Activated CD8-positive, alpha-beta T cell treated with anti-CD3 and anti-CD28 coated beads for 36 hours (primary cell): ENCODE measurements at regions not wholly inside any gene's neighbourhood (a gene's known extent, or its start where the extent isn't known, plus 50 kb on each side); places are given as distances from the start of the nearest gene placed in this dataset.

Experiments
- ATAC-seq: fragments of 200-7000 bp; cut with Tn5 transposase; one replicate; pipeline ENCODE4 v1.10.0; 2021; ENCODE audit warnings: mild to moderate bottlenecking, moderate library complexity
- CTCF ChIA-PET: fragments of 350-600 bp; sonication (Branson Sonifier 250); formaldehyde crosslinking; loops from one replicate; lab custom pipeline; 2021; ENCODE audit warnings: antibody characterized with exemption; lab: Charles Lee
- POLR2A ChIA-PET: fragments of 350-600 bp; sonication (Branson Sonifier 250); formaldehyde crosslinking; loops from one replicate; lab custom pipeline; 2021; ENCODE audit warnings: antibody characterized with exemption; lab: Charles Lee
- DNase-seq: peaks from one replicate; pipeline ENCODE4 v3.0.0-alpha.2; 2020
- H3K27ac Mint-ChIP-seq: one replicate; pipeline ENCODE4 v1.8.0; 2021; ENCODE audit warnings: mild to moderate bottlenecking, mixed read lengths
- H3K27me3 Mint-ChIP-seq: one replicate; pipeline ENCODE4 v1.8.0; 2021; ENCODE audit warnings: mixed read lengths
- H3K36me3 Mint-ChIP-seq: one replicate; pipeline ENCODE4 v1.8.0; 2021; ENCODE audit warnings: low read depth, mixed read lengths
- H3K4me1 Mint-ChIP-seq: one replicate; pipeline ENCODE4 v1.8.0; 2021; ENCODE audit warnings: low read depth, mixed read lengths
- H3K4me3 Mint-ChIP-seq: one replicate; pipeline ENCODE4 v1.8.0; 2021; ENCODE audit warnings: mild to moderate bottlenecking, moderate library complexity, mixed read lengths
- H3K9me3 Mint-ChIP-seq: one replicate; pipeline ENCODE4 v1.8.0; 2021; ENCODE audit warnings: mixed read lengths
- CTCF ChIP-seq: fragments of 200-600 bp; IDR thresholded peaks from one replicate; pipeline ENCODE4 v1.8.0; 2022; ENCODE audit warnings: antibody characterized with exemption, mild to moderate bottlenecking
- intact Hi-C: fragments of 100-400 bp; cut with micrococcal nuclease; formaldehyde crosslinking; loops from one replicate; pipeline ENCODE4 v1.10.0; 2022

- CTCF ChIA-PET = no interaction called here
- ATAC-seq = no peak
- Mint-ChIP-seq H3K4me1 (no peaks in the 10 kb centered on the region), H3K27me3 (no peaks in the 10 kb centered on the region), H3K27ac (no peak overlapping the region), H3K4me3 (no peak overlapping the region), H3K9me3 (no peaks in the 10 kb centered on the region), H3K36me3 (no peaks in the 10 kb centered on the region)
- no peak for DNase-seq
- POLR2A ChIA-PET = no interaction called here
- intact Hi-C loops = no loop called here
- no peak for TF ChIP-seq CTCF
These were observed 422.5 kb upstream of the RGS17 start for GRCh38 chr6:153553627-153554026.

- ATAC-seq (no peak), DNase-seq (no peak)
- H3K4me1 Mint-ChIP-seq = no peaks in the 10 kb centered on the region
- H3K36me3 Mint-ChIP-seq = no peaks in the 10 kb centered on the region
- CTCF ChIA-PET = no interaction called here
- H3K9me3 Mint-ChIP-seq = no peaks in the 10 kb centered on the region
- no peak overlapping the region for H3K4me3 Mint-ChIP-seq
- intact Hi-C loops = no loop called here
- no peaks in the 10 kb centered on the region for H3K27me3 Mint-ChIP-seq
- POLR2A ChIA-PET = no interaction called here
- TF ChIP-seq CTCF = no peak
- no peak overlapping the region for H3K27ac Mint-ChIP-seq
These were observed 408.5 kb upstream of the RGS17 start for GRCh38 chr6:153539602-153540001.

- TF ChIP-seq CTCF = no peak
- H3K36me3 Mint-ChIP-seq = no peaks in the 10 kb centered on the region
- intact Hi-C loops = no loop called here
- ATAC-seq = no peak
- ChIA-PET CTCF (no interaction called here), POLR2A (no interaction called here)
- H3K4me3 Mint-ChIP-seq = no peak overlapping the region
- H3K27ac Mint-ChIP-seq = no peak overlapping the region
- H3K4me1 Mint-ChIP-seq = no peaks in the 10 kb centered on the region
- no peaks in the 10 kb centered on the region for H3K27me3 Mint-ChIP-seq
- DNase-seq = no peak
- no peaks in the 10 kb centered on the region for H3K9me3 Mint-ChIP-seq
These were observed 407.4 kb upstream of the RGS17 start for GRCh38 chr6:153538491-153538890.

GRCh38 chr6:153537422-153537821 lies 406.3 kb upstream of the RGS17 start:
- CTCF ChIA-PET = no interaction called here
- no peaks in the 10 kb centered on the region for H3K4me1 Mint-ChIP-seq
- H3K4me3 Mint-ChIP-seq = no peak overlapping the region
- no peak for ATAC-seq
- POLR2A ChIA-PET = no interaction called here
- no peak for DNase-seq
- no peak for TF ChIP-seq CTCF
- H3K36me3 Mint-ChIP-seq = no peaks in the 10 kb centered on the region
- H3K9me3 Mint-ChIP-seq = no peaks in the 10 kb centered on the region
- intact Hi-C loops = no loop called here
- no peaks in the 10 kb centered on the region for H3K27me3 Mint-ChIP-seq
- H3K27ac Mint-ChIP-seq = no peak overlapping the region

- no peaks in the 10 kb centered on the region for H3K27me3 Mint-ChIP-seq
- no peaks in the 10 kb centered on the region for H3K36me3 Mint-ChIP-seq
- ATAC-seq (no peak), DNase-seq (no peak)
- POLR2A ChIA-PET = no interaction called here
- no peak overlapping the region for H3K27ac Mint-ChIP-seq
- no peak for TF ChIP-seq CTCF
- H3K4me3 Mint-ChIP-seq = no peak overlapping the region
- H3K4me1 Mint-ChIP-seq = no peaks in the 10 kb centered on the region
- peaks cover 6% of the 10 kb centered on the region for H3K9me3 Mint-ChIP-seq
- intact Hi-C loops = no loop called here
- CTCF ChIA-PET = no interaction called here
These were observed 395.4 kb upstream of the RGS17 start for GRCh38 chr6:153526479-153526878.
